ENCODE measurements at regions not wholly inside any gene's neighbourhood (a gene's known extent, or its start where the extent isn't known, plus 50 kb on each side); places are given as distances from the start of the nearest gene placed in this dataset.

DNA sequence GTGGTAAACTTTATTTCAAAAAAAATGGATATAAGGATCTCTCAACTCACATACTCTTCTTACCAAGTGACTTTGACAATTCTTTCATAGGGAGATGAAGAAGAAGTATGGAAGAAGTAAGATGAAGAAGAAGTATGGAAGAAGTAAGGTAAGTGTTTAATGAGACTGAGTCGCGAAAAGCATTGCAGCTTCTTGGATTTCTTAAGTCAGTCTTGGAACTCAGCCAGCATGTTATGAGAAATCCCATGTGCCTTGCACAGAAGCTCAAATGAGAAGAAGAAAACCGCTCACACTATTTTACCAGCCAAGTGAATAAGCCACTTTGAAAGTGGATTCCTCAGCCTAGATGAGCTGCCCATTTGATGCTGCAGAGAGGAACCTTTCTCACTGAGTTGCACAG is 332.0 kb upstream of the CCDC179 start:
- Histone ChIP-seq H3K27ac (ENCODE audit: low read depth in 1 of 2, low read length in 2 of 2) (no peak overlapping the region), H3K27me3 (ENCODE audit: control insufficient read depth in 1 of 2, insufficient read depth in 2 of 2, low read length in 2 of 2) (no peaks in the 10 kb centered on the region), H3K9me3 (ENCODE audit: control insufficient read depth in 1 of 2, insufficient read depth in 1 of 2, low read length in 2 of 2) (no peaks in the 10 kb centered on the region), H3K4me3 (ENCODE audit: low read length) (no peak overlapping the region), H3K36me3 (ENCODE audit: insufficient read depth, low read length) (no peaks in the 10 kb centered on the region), H3K4me1 (ENCODE audit: insufficient read depth, low read length) (no peaks in the 10 kb centered on the region)
- Mint-ChIP-seq H3K36me3 (ENCODE audit: low read depth) (no peaks in the 10 kb centered on the region), H3K4me1 (ENCODE audit: low read depth) (no peaks in the 10 kb centered on the region), H3K4me3 (no peak overlapping the region), H3K27me3 (no peaks in the 10 kb centered on the region), H3K27ac (no peak overlapping the region), H3K9me3 (no peaks in the 10 kb centered on the region)
- ChIA-PET CTCF (no interaction called here), POLR2A (no interaction called here)
- intact Hi-C loops (cut with DNase I, micrococcal nuclease): no loop called here
- ATAC-seq (ENCODE audit: poor library complexity) (no peak), DNase-seq (no peak)
- TF ChIP-seq CTCF (IDR thresholded peaks at IDR 0.05): no peak

DNA sequence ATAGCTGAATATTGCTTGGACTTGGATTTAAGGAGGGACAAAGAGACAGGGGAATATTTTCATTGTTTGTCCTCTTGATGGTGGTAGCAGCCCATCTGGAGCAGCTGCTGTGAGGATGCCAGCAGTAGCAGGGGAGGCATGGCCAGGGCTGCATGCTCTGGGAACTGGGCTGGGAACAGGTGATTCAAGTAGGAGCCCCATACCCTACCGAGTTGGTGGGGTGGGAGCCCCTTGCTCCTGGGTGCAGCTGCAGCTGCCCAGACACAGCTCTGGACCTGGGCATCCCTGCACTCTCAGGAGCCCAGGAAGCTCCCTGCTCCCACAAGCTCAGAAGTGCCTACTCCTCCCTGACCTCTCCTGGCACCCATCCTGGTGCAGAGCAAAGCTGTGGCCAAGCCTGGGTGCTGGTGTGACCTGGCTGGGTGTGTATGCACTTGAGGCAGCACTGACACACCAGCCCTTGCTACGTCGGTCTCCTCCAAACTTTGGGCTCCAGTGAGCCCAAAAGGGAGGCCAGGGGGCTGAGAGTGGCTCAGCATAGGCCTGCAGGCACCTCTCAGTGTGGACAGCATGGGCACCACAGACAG is 341.8 kb upstream of the CCDC179 start:
- peaks cover 0 to 24% of the 10 kb centered on the region in 2 experiments for H3K9me3 ChIP-seq (ENCODE audit: control insufficient read depth in 1 of 2, insufficient read depth in 1 of 2, low read length in 2 of 2)
- ChIA-PET POLR2A (no interaction called here), CTCF (no interaction called here)
- no peaks in the 10 kb centered on the region for H3K36me3 Mint-ChIP-seq (ENCODE audit: low read depth)
- no peaks in the 10 kb centered on the region for H3K27me3 ChIP-seq (ENCODE audit: control insufficient read depth in 1 of 2, insufficient read depth in 2 of 2, low read length in 2 of 2)
- DNase-seq (peak in 1 of 14 experiments; percentile 1), ATAC-seq (ENCODE audit: poor library complexity) (no peak)
- no peaks in the 10 kb centered on the region for H3K27me3 Mint-ChIP-seq
- no peak overlapping the region for H3K4me3 ChIP-seq (ENCODE audit: low read length)
- H3K4me1 ChIP-seq (ENCODE audit: insufficient read depth, low read length): no peaks in the 10 kb centered on the region
- H3K4me3 Mint-ChIP-seq: no peak overlapping the region
- no peak for TF ChIP-seq CTCF (IDR thresholded peaks at IDR 0.05)
- no peak overlapping the region for H3K27ac Mint-ChIP-seq
- no peaks in the 10 kb centered on the region for H3K36me3 ChIP-seq (ENCODE audit: insufficient read depth, low read length)
- H3K9me3 Mint-ChIP-seq: peaks cover 7% of the 10 kb centered on the region
- no peak overlapping the region for H3K27ac ChIP-seq (ENCODE audit: low read depth in 1 of 2, low read length in 2 of 2)
- H3K4me1 Mint-ChIP-seq (ENCODE audit: low read depth): no peaks in the 10 kb centered on the region
- intact Hi-C loops (cut with DNase I, micrococcal nuclease): no loop called here

GRCh38 chr11:23202611-23203010 is 342.3 kb upstream of the CCDC179 start:
- H3K4me3 Mint-ChIP-seq: no peak overlapping the region
- ATAC-seq (ENCODE audit: poor library complexity) (no peak), DNase-seq (no peak)
- Histone ChIP-seq H3K27me3 (ENCODE audit: control insufficient read depth in 1 of 2, insufficient read depth in 2 of 2, low read length in 2 of 2) (no peaks in the 10 kb centered on the region), H3K9me3 (ENCODE audit: control insufficient read depth in 1 of 2, insufficient read depth in 1 of 2, low read length in 2 of 2) (peaks cover 0 to 24% of the 10 kb centered on the region in 2 experiments), H3K36me3 (ENCODE audit: insufficient read depth, low read length) (no peaks in the 10 kb centered on the region), H3K27ac (ENCODE audit: low read depth in 1 of 2, low read length in 2 of 2) (no peak overlapping the region), H3K4me1 (ENCODE audit: insufficient read depth, low read length) (no peaks in the 10 kb centered on the region), H3K4me3 (ENCODE audit: low read length) (no peak overlapping the region)
- ChIA-PET POLR2A (no interaction called here), CTCF (interaction anchor here (0.6 kb wide), 1 partner anchor 9 kb away, joined by 3 read pairs; no protein-coding TSS in a partner anchor)
- no peak overlapping the region for H3K27ac Mint-ChIP-seq
- no peak for TF ChIP-seq CTCF (IDR thresholded peaks at IDR 0.05)
- H3K9me3 Mint-ChIP-seq: peaks cover 5% of the 10 kb centered on the region
- H3K27me3 Mint-ChIP-seq: no peaks in the 10 kb centered on the region
- no peaks in the 10 kb centered on the region for H3K36me3 Mint-ChIP-seq (ENCODE audit: low read depth)
- intact Hi-C loops (cut with DNase I, micrococcal nuclease): no loop called here
- no peaks in the 10 kb centered on the region for H3K4me1 Mint-ChIP-seq (ENCODE audit: low read depth)
